ENCODE measurements at regions not wholly inside any gene's neighbourhood (a gene's known extent, or its start where the extent isn't known, plus 50 kb on each side); places are given as distances from the start of the nearest gene placed in this dataset.
"Not testable (repeated sequence)": the region's sequence is repeated elsewhere in the genome, so short reads cannot be mapped to it uniquely, and the experiment has no call there.

DNA sequence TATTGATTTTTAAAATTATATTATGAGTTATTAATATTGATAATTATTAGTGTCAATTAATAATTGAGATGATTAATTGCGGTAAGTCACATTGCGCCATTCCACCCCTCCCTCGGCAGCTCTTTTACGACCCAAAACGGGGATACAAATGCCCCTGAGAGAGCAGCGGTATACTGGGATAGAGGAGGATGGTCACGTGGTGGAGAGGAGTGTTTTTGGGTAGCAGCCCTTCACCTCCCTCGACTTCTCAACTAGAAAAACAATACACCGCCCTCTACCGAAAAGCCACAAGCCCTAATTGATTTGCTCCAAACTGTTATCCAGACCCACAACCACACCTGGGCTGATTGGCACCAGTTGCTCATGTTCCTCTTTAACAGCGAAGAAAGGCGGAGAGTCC, 71.0 kb downstream of the DAPL1 start:
- CTCF ChIA-PET; H3K9me3 ChIP-seq; H3K4me1 ChIP-seq; H3K27ac ChIP-seq; POLR2A ChIA-PET; ATAC-seq; DNase-seq (ENCODE audit: low read depth in 1 of 2, low spot score in 1 of 2); H3K4me2 ChIP-seq; FAIRE-seq; H3K4me3 ChIP-seq: not testable (repeated sequence)
- 78% methylated on average over 12 of the region's 12 CpGs for WGBS (ENCODE audit: missing lambda C conversion rate)

DNA sequence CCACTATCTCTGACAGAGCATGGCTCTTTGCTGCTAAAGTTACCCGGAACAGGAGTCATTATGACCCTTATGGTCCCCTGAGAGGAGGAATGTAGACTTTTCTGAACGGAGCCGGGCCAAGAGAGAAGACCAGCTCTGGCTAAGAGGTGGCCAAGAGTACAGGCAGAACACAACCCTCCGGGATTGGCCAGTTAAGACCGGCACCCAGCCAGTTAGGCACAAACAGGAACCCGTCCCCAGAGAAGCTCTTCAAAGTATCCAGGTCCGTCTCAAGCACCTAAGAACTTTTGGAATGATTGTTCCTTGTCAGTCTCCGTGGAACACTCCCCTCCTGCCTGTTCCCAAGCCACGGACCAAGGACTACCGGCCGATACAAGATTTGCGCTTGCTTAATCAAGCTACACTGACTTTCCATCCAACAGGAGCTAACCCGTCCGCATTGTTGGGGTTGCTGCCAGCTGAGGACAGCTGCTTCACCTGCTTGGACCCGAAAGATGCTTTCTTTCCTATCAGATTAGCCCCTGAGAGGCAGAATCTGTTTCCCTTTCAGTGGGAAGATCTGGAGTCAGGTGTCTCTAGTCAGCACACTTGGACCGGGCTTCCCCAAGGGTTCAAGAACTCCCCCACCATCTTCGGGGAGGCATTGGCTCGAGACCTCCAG, 72.5 kb downstream of the DAPL1 start:
- POLR2A ChIA-PET; FAIRE-seq; H3K4me1 ChIP-seq; H3K9me3 ChIP-seq; H3K4me2 ChIP-seq; H3K4me3 ChIP-seq; H3K27ac ChIP-seq; ATAC-seq; DNase-seq (ENCODE audit: low read depth in 1 of 2, low spot score in 1 of 2): not testable (repeated sequence)
- 62% methylated on average over 16 of the region's 18 CpGs for WGBS (ENCODE audit: missing lambda C conversion rate)
- CTCF ChIA-PET: interaction anchor here (1.3 kb wide), 1 partner anchor 33 kb away, joined by 3 read pairs; no protein-coding TSS in a partner anchor

DNA sequence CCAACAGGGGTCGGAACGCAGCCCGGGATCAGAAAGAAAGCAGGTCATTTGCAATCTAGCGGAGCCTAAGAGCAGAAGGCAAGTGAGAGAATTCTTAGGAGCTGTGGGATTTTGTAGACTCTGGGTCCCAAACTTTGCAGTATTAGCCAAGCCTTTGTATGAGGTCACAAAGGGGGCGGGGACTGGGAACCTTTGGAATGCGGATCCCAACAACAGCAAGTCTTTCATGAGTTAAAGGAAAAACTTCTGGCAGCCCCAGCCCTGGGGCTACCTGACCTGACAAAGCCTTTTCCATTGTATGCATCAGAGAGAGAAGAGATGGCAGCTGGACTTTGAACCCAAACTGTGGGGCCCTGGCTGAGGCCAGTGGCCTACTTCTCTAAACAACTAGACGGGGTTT, 73.3 kb downstream of the DAPL1 start:
- ATAC-seq; DNase-seq (ENCODE audit: low read depth in 1 of 2, low spot score in 1 of 2); FAIRE-seq; H3K9me3 ChIP-seq; H3K27ac ChIP-seq; H3K4me2 ChIP-seq; POLR2A ChIA-PET; H3K4me3 ChIP-seq; H3K4me1 ChIP-seq: not testable (repeated sequence)
- CTCF ChIA-PET: interaction anchor here (1.3 kb wide), 1 partner anchor 32 kb away, joined by 3 read pairs; no protein-coding TSS in a partner anchor
- 56% methylated on average over 7 of the region's 7 CpGs for WGBS (ENCODE audit: missing lambda C conversion rate)

DNA sequence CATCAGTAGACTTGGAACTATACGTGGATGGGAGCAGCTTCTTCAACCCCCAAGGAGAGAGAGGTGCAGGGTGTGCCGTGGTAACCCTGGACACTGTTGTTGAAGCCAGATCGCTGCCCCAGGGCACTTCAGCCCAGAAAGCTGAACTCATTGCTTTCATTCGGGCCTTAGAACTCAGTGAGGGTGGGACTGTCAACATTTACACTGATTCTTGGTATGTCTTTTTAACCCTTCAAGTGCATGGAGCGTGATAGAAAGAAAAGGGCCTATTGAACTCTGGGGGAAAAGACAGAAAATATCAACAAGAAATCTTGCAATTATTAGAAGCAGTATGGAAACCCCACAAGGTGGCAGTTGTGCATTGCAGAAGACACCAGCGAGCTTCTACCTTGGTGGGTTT, 74.0 kb downstream of the DAPL1 start:
- CTCF ChIA-PET; H3K27ac ChIP-seq; POLR2A ChIA-PET; DNase-seq (ENCODE audit: low read depth in 1 of 2, low spot score in 1 of 2); ATAC-seq; H3K4me1 ChIP-seq; FAIRE-seq; H3K4me2 ChIP-seq; H3K9me3 ChIP-seq; H3K4me3 ChIP-seq: not testable (repeated sequence)
- 37% methylated on average over 3 of the region's 6 CpGs for WGBS (ENCODE audit: missing lambda C conversion rate)
- TF ChIP-seq, protein P1, sequence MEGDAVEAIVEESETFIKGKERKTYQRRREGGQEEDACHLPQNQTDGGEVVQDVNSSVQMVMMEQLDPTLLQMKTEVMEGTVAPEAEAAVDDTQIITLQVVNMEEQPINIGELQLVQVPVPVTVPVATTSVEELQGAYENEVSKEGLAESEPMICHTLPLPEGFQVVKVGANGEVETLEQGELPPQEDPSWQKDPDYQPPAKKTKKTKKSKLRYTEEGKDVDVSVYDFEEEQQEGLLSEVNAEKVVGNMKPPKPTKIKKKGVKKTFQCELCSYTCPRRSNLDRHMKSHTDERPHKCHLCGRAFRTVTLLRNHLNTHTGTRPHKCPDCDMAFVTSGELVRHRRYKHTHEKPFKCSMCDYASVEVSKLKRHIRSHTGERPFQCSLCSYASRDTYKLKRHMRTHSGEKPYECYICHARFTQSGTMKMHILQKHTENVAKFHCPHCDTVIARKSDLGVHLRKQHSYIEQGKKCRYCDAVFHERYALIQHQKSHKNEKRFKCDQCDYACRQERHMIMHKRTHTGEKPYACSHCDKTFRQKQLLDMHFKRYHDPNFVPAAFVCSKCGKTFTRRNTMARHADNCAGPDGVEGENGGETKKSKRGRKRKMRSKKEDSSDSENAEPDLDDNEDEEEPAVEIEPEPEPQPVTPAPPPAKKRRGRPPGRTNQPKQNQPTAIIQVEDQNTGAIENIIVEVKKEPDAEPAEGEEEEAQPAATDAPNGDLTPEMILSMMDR (IDR thresholded peaks at IDR 0.05): 0 out of 3 replicates have a peak, but pooled peaks have one; percentile 6

DNA sequence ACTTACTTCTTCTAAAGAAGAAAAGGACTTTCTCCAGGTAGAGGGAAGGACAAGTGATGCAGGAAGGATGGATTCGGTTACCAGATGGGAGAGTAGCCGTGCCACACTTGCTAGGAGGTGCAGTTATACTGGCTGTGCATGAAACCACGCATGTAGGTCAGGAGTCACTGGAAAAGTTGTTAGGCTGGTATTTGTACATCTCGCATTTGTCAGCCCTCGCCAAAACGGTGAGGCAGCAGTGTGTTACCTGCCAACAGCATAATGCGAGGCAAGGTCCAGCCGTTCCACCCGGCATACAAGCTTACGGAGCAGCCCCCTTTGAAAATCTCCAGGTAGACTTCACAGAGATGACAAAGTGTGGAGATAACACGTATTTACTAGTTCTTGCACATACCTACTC, 74.5 kb downstream of the DAPL1 start:
- H3K4me1 ChIP-seq; H3K27ac ChIP-seq; H3K9me3 ChIP-seq; FAIRE-seq; POLR2A ChIA-PET; ATAC-seq; DNase-seq (ENCODE audit: low read depth in 1 of 2, low spot score in 1 of 2); H3K4me3 ChIP-seq; H3K4me2 ChIP-seq: not testable (repeated sequence)
- CTCF ChIA-PET: interaction anchor here (0.6 kb wide), 1 partner anchor 1267 kb away, joined by 4 read pairs; no protein-coding TSS in a partner anchor
- WGBS (ENCODE audit: missing lambda C conversion rate): 62% methylated on average over 11 of the region's 11 CpGs

DNA sequence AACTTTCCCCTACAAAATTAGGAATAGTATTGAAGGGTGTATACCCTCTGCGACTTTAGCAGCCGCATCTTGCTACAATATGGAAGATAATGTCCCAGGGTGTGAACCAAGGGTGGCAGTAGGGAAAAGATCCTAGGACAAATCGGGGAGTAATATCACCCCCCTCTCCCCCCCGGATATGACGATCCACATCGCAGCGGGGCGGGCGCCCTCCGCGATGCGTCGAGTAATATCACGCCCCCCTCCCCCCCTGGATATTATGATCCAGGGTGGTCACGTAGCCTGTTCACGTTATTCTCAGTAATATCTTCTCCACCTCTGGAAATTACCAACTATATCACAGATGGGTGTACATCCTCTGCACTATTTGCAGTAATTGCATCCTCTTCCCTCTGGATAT, 82.9 kb downstream of the DAPL1 start:
- FAIRE-seq: no peak

DNA sequence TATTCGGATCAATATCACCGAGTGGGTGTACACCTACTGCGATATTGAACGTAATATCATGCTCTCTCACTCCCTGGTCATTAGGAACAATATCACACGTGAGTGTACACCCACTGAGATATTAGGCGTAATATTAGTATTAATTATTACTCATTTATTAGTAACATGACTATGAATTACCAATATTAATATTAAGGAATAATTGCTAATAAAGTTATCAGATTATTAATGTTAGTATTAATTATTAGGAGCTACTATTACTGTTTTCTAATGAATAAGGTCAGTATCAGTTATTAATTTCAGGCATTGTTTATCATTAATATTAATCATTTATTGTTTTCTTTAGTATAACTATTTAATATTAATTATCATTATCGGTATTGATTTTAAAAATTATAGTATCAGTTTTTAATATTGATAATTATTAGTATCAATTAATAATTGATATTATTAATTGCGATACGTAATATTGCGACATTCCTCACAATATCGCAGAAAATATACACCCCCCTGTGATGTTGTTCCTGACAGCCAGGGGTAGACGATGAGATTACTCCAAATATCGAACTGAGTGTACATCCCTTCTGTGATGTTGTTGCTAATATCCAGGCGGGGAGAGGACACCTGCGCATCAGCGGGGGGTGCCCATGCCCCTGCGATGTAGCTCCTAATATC, 84.2 kb downstream of the DAPL1 start:
- POLR2A ChIA-PET: no interaction called here
- no peak for ATAC-seq
- no peaks in the 10 kb centered on the region for H3K4me1 ChIP-seq
- H3K4me2 ChIP-seq: no peak overlapping the region
- H3K4me3 ChIP-seq: no peak overlapping the region
- no peaks in the 10 kb centered on the region for H3K9me3 ChIP-seq
- 64% methylated on average over 17 of the region's 17 CpGs for WGBS (ENCODE audit: missing lambda C conversion rate)
- no peak overlapping the region for H3K27ac ChIP-seq
- TF ChIP-seq ZC3H11A (IDR thresholded peaks at IDR 0.05): no peak
- TF ChIP-seq PHF8 (IDR thresholded peaks at IDR 0.05; ENCODE audit: borderline replicate concordance, low read depth): no peak
- no peak for TF ChIP-seq EHF (CRISPR knock-in tag; IDR thresholded peaks at IDR 0.05)
- TF ChIP-seq SMC3 (IDR thresholded peaks at IDR 0.05): no peak
- TF ChIP-seq CHD2 (IDR thresholded peaks at IDR 0.05; ENCODE audit: low read length, partially characterized antibody): no peak
- TF ChIP-seq, protein P2, sequence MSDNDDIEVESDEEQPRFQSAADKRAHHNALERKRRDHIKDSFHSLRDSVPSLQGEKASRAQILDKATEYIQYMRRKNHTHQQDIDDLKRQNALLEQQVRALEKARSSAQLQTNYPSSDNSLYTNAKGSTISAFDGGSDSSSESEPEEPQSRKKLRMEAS (IDR thresholded peaks at IDR 0.05): no peak
- TF ChIP-seq ZSCAN20 (CRISPR knock-in tag; IDR thresholded peaks at IDR 0.05): no peak
- no peak for TF ChIP-seq MAZ (IDR thresholded peaks at IDR 0.05; ENCODE audit: borderline replicate concordance, low read depth, low read length)
- no peak for TF ChIP-seq BHLHE40 (IDR thresholded peaks at IDR 0.05; ENCODE audit: low read depth, low read length)
- TF ChIP-seq, protein P3, sequence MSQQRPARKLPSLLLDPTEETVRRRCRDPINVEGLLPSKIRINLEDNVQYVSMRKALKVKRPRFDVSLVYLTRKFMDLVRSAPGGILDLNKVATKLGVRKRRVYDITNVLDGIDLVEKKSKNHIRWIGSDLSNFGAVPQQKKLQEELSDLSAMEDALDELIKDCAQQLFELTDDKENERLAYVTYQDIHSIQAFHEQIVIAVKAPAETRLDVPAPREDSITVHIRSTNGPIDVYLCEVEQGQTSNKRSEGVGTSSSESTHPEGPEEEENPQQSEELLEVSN (IDR thresholded peaks at IDR 0.05; ENCODE audit: borderline replicate concordance, low read depth): no peak
- no peak for TF ChIP-seq HOXB5 (CRISPR knock-in tag; IDR thresholded peaks at IDR 0.05)
- no peak for TF ChIP-seq RCOR1 (IDR thresholded peaks at IDR 0.05; ENCODE audit: low read depth, low read length)
- TF ChIP-seq RARB (CRISPR knock-in tag; IDR thresholded peaks at IDR 0.05): no peak
- no peak for DNase-seq (ENCODE audit: low read depth in 1 of 2, low spot score in 1 of 2)
- no peak for FAIRE-seq
- CTCF ChIA-PET: no interaction called here

More for the DNA sequence above, 82.9 kb downstream of the DAPL1 start:
- H3K27ac ChIP-seq: no peak overlapping the region
- WGBS (ENCODE audit: missing lambda C conversion rate): 83% methylated on average over 16 of the region's 16 CpGs
- no peaks in the 10 kb centered on the region for H3K9me3 ChIP-seq
- no peak overlapping the region for H3K4me3 ChIP-seq
- H3K4me1 ChIP-seq: no peaks in the 10 kb centered on the region
- TF ChIP-seq POLR2A (IDR thresholded peaks at IDR 0.05; ENCODE audit: low read length) (no peak), ZC3H11A (IDR thresholded peaks at IDR 0.05) (no peak), RCOR1 (IDR thresholded peaks at IDR 0.05; ENCODE audit: low read depth, low read length) (no peak), TFCP2L1 (CRISPR knock-in tag; IDR thresholded peaks at IDR 0.05) (no peak), HOXB5 (CRISPR knock-in tag; IDR thresholded peaks at IDR 0.05) (no peak)
- H3K4me2 ChIP-seq: no peak overlapping the region
- ATAC-seq (no peak), DNase-seq (ENCODE audit: low read depth in 1 of 2, low spot score in 1 of 2) (no peak)
- ChIA-PET POLR2A (no interaction called here), CTCF (no interaction called here)

All from A549 (cell line).